IMR-90 (cell line): ENCODE measurements at regions not wholly inside any gene's neighbourhood (a gene's known extent, or its start where the extent isn't known, plus 50 kb on each side); places are given as distances from the start of the nearest gene placed in this dataset.
A peak's percentile ranks its signal among the peaks of the same experiment; 100 is the strongest.

Experiments used
- ATAC-seq: fragments of 200-7000 bp; cut with Tn5 transposase; 2 replicates; pipeline ENCODE4 v1.9.1; 2020; ENCODE audit warnings: low read depth, mild to moderate bottlenecking, moderate library complexity
- BruUV-seq: library from RNA; stranded (reverse); fragments of 400-500 nt; replicated peaks from 2 replicates; lab custom pipeline; 2021; lab: Mats Ljungman, UMichigan
- CTCF ChIA-PET: fragments of 300-600 bp; formaldehyde crosslinking; extraction: SDS; loops from one replicate; lab custom pipeline; 2021; ENCODE audit warnings: antibody characterized with exemption; lab: Yijun Ruan, JAX
- POLR2A ChIA-PET: fragments of 300-600 bp; sonication (Branson Sonifier 250); formaldehyde crosslinking; loops from one replicate; lab custom pipeline; 2022; ENCODE audit warnings: antibody characterized with exemption; ENCODE audit not compliant: unreplicated experiment; lab: Charles Lee
- DNase-seq: peaks from one replicate; pipeline ENCODE4 v3.0.0; 2013
- H2AFZ ChIP-seq: replicated peaks from 2 replicates; pipeline ENCODE3; 2013; ENCODE audit warnings: low read length, mild to moderate bottlenecking; ENCODE audit not compliant: poor library complexity
- H2AK5ac ChIP-seq: 2 replicates; pipeline ENCODE4 v1.6.1; 2013; ENCODE audit warnings: low read depth, low read length, inconsistent platforms
- H2AK9ac ChIP-seq: replicated peaks from 2 replicates; pipeline ENCODE3; 2013; ENCODE audit warnings: mild to moderate bottlenecking, low read depth, low read length, moderate library complexity; ENCODE audit not compliant: poor library complexity
- H2BK120ac ChIP-seq: 2 replicates; pipeline ENCODE4 v1.6.1; 2013; ENCODE audit warnings: low read depth, low read length, inconsistent platforms
- H2BK15ac ChIP-seq: 3 replicates; pipeline ENCODE4 v1.6.1; 2013; ENCODE audit warnings: low read depth, low read length, inconsistent platforms
- H2BK20ac ChIP-seq: 2 replicates; pipeline ENCODE4 v1.6.1; 2013; ENCODE audit warnings: low read depth, mild to moderate bottlenecking, inconsistent platforms, low read length, moderate library complexity
- H2BK5ac ChIP-seq: 2 replicates; pipeline ENCODE4 v1.6.1; 2013; ENCODE audit warnings: mild to moderate bottlenecking, low read depth, low read length, inconsistent platforms; ENCODE audit not compliant: poor library complexity, severe bottlenecking
- H3K14ac ChIP-seq: replicated peaks from 2 replicates; pipeline ENCODE4 v1.6.1; 2013; ENCODE audit warnings: low read depth, low read length, inconsistent platforms
- H3K18ac ChIP-seq: 2 replicates; pipeline ENCODE4 v1.6.1; 2013; ENCODE audit warnings: low read depth, low read length, control low read depth
- H3K23ac ChIP-seq: 2 replicates; pipeline ENCODE4 v1.6.1; 2013; ENCODE audit warnings: low read depth, low read length, inconsistent platforms
- H3K27ac ChIP-seq: 2 replicates; pipeline ENCODE4 v1.5.1; 2013; ENCODE audit warnings: mild to moderate bottlenecking, control low read depth, low read length; ENCODE audit not compliant: insufficient read depth
- H3K27me3 ChIP-seq: 2 replicates; pipeline ENCODE4 v1.6.1; 2013; ENCODE audit warnings: low read length; ENCODE audit not compliant: control insufficient read depth, insufficient read depth
- H3K36me3 ChIP-seq: 2 replicates; pipeline ENCODE4 v1.6.1; 2013; ENCODE audit warnings: low read length, mixed read lengths; ENCODE audit not compliant: control insufficient read depth, insufficient read depth
- H3K4ac ChIP-seq: 2 replicates; pipeline ENCODE4 v1.6.1; 2013; ENCODE audit warnings: low read depth, low read length, inconsistent platforms
- H3K4me1 ChIP-seq: 2 replicates; pipeline ENCODE4 v1.6.1; 2013; ENCODE audit warnings: low read length, mixed read lengths; ENCODE audit not compliant: control insufficient read depth, insufficient read depth
- H3K4me2 ChIP-seq: 2 replicates; pipeline ENCODE4 v1.6.1; 2013; ENCODE audit warnings: low read depth, mild to moderate bottlenecking, control low read depth, low read length, moderate library complexity
- H3K4me3 ChIP-seq: 2 replicates; pipeline ENCODE4 v1.5.1; 2013; ENCODE audit warnings: low read depth, mild to moderate bottlenecking, control low read depth, low read length, moderate library complexity; ENCODE audit not compliant: insufficient read depth
- H3K56ac ChIP-seq: 2 replicates; pipeline ENCODE4 v1.6.1; 2013; ENCODE audit warnings: low read length, inconsistent platforms; ENCODE audit not compliant: insufficient read depth; ENCODE audit errors: extremely low read depth
- H3K79me1 ChIP-seq, 2 experiments: 2 replicates each; pipeline ENCODE4 v1.6.1; 2013; ENCODE audit warnings: low read length in 2 of 2, inconsistent platforms in 1 of 2, low read depth in 1 of 2
- H3K9ac ChIP-seq: 2 replicates; pipeline ENCODE4 v1.6.1; 2013; ENCODE audit warnings: low read depth, low read length, control low read depth
- H3K9me1 ChIP-seq: 2 replicates; pipeline ENCODE4 v1.6.1; 2013; ENCODE audit warnings: low read length, inconsistent platforms; ENCODE audit not compliant: insufficient read depth
- H3K9me3 ChIP-seq: 2 replicates; pipeline ENCODE4 v1.6.1; 2013; ENCODE audit warnings: low read length; ENCODE audit not compliant: control insufficient read depth, insufficient read depth
- H4K20me1 ChIP-seq: 2 replicates; pipeline ENCODE4 v1.6.1; 2013; ENCODE audit warnings: low read length, inconsistent platforms; ENCODE audit not compliant: insufficient read depth
- H4K5ac ChIP-seq: 2 replicates; pipeline ENCODE4 v1.6.1; 2013; ENCODE audit warnings: mild to moderate bottlenecking, low read depth, low read length, control low read depth
- H4K8ac ChIP-seq, 2 experiments: 2 replicates each; pipeline ENCODE4 v1.6.1; 2013; ENCODE audit warnings: low read depth in 2 of 2, low read length in 2 of 2, control low read depth in 1 of 2, inconsistent platforms in 1 of 2
- H4K91ac ChIP-seq: 2 replicates; pipeline ENCODE4 v1.6.1; 2013; ENCODE audit warnings: low read depth, low read length, inconsistent platforms; ENCODE audit not compliant: insufficient read depth
- CEBPB ChIP-seq: IDR thresholded peaks from 2 replicates; pipeline ENCODE4 v1.6.1; 2012; ENCODE audit warnings: low read depth, low read length, improper control_type of control experiment
- CHD1 ChIP-seq: IDR thresholded peaks from 2 replicates; pipeline ENCODE4 v1.6.1; 2012; ENCODE audit warnings: low read depth, low read length, improper control_type of control experiment
- CTCF ChIP-seq: conservative IDR thresholded peaks from 2 replicates; pipeline ENCODE4 v1.5.1; 2012; ENCODE audit warnings: mild to moderate bottlenecking, low read depth, low read length, improper control_type of control experiment
- ELK1 ChIP-seq: fragments of 150-350 bp; IDR thresholded peaks from 2 replicates; pipeline ENCODE4 v1.6.1; 2016; ENCODE audit warnings: low read depth, mild to moderate bottlenecking, low read length, moderate library complexity, borderline replicate concordance
- FOS ChIP-seq: fragments of 150-350 bp; IDR thresholded peaks from 2 replicates; pipeline ENCODE4 v1.6.1; 2016; ENCODE audit warnings: low read depth, low read length
- MAFK ChIP-seq: IDR thresholded peaks from 2 replicates; pipeline ENCODE4 v1.6.1; 2012; ENCODE audit warnings: low read depth, low read length, improper control_type of control experiment
- MAZ ChIP-seq: IDR thresholded peaks from 2 replicates; pipeline ENCODE4 v1.6.1; 2012; ENCODE audit warnings: low read depth, mild to moderate bottlenecking, low read length, improper control_type of control experiment, moderate library complexity, borderline replicate concordance
- MXI1 ChIP-seq: IDR thresholded peaks from 2 replicates; pipeline ENCODE4 v1.6.1; 2012; ENCODE audit warnings: low read depth, mild to moderate bottlenecking, low read length, moderate library complexity, borderline replicate concordance
- NFE2L2 ChIP-seq: fragments of 150-350 bp; IDR thresholded peaks from 2 replicates; pipeline ENCODE4 v1.6.1; 2016; ENCODE audit warnings: low read depth, mild to moderate bottlenecking, low read length
- POLR2A ChIP-seq: IDR thresholded peaks from 2 replicates; pipeline ENCODE4 v1.6.1; 2012; ENCODE audit warnings: mild to moderate bottlenecking, low read depth, low read length
- RAD21 ChIP-seq: IDR thresholded peaks from 2 replicates; pipeline ENCODE4 v1.6.1; 2012; ENCODE audit warnings: low read length, improper control_type of control experiment
- RCOR1 ChIP-seq: IDR thresholded peaks from 2 replicates; pipeline ENCODE4 v1.6.1; 2012; ENCODE audit warnings: mild to moderate bottlenecking, low read length, improper control_type of control experiment; ENCODE audit not compliant: insufficient replicate concordance
- RFX5 ChIP-seq: IDR thresholded peaks from 2 replicates; pipeline ENCODE4 v1.8.0; 2012; ENCODE audit warnings: low read depth, mild to moderate bottlenecking, low read length, moderate library complexity
- USF2 ChIP-seq: fragments of 150-350 bp; IDR thresholded peaks from 2 replicates; pipeline ENCODE4 v1.6.1; 2017; ENCODE audit warnings: mild to moderate bottlenecking, antibody characterized with exemption, low read length, low read depth
- WGBS, 2 experiments: methylation state at CpG; one replicate each; pipeline versions ENCODE4 v1.1.5 to v1.1.7; 2013; ENCODE audit warnings: missing lambda C conversion rate in 2 of 2; ENCODE audit not compliant: insufficient read length in 1 of 2; ENCODE audit errors: extremely low coverage in 2 of 2; 5-methylcytosine and 5-hydroxymethylcytosine counted together
- dilution Hi-C: fragments of 300-500 bp; cut with HindIII; formaldehyde crosslinking; loops from one replicate; pipeline ENCODE4 v1.14.3; 2018; ENCODE audit warnings: low sequenced_read_pairs; ENCODE audit not compliant: unreplicated experiment
- in situ Hi-C: fragments of 300-500 bp; cut with MboI; formaldehyde crosslinking; loops from 3 replicates; pipeline ENCODE4 v1.14.3; 2019; ENCODE audit warnings: low sequenced_read_pairs, inconsistent platforms, mixed read lengths
- intact Hi-C: fragments of 100-400 bp; cut with micrococcal nuclease; formaldehyde crosslinking; loops from 2 replicates; pipeline ENCODE4 v1.10.0; 2022

- no peaks in the 10 kb centered on the region; the same call in 1 of the 2 replicates for H4K20me1 ChIP-seq
- BruUV-seq, result no TSS peak
- H4K5ac ChIP-seq, result no peak overlapping the region; the same call in 1 of the 2 replicates
- no peaks in the 10 kb centered on the region for H3K36me3 ChIP-seq
- H3K79me1 ChIP-seq, result peaks cover 0 to 9% of the 10 kb centered on the region in 2 experiments; a peak in 2 of 4 replicates
- H3K27me3 ChIP-seq, result no peaks in the 10 kb centered on the region
- ATAC-seq (no peak), DNase-seq (no peak)
- 0 out of 2 replicates have a peak overlapping the region, but pooled peaks have one; percentile 49 for H3K56ac ChIP-seq
- no peak overlapping the region for H2BK5ac ChIP-seq
- no peak overlapping the region for H3K9ac ChIP-seq
- peak overlapping the region; percentile 96 for H3K4ac ChIP-seq
- peak overlapping the region; percentile 97 for H2BK120ac ChIP-seq
- ChIA-PET CTCF (interaction anchor here (1.2 kb wide), 1 partner anchor 29 kb away, joined by 5 read pairs; no protein-coding TSS in a partner anchor), POLR2A (no interaction called here)
- peak overlapping the region; percentile 61 for H4K91ac ChIP-seq
- intact Hi-C loops, result no loop called here
- peak overlapping the region; percentile 86 for H3K14ac ChIP-seq
- dilution Hi-C loops, result no loop called here
- no peaks in the 10 kb centered on the region for H3K9me3 ChIP-seq
- peak overlapping the region; percentile 100 for H2AK5ac ChIP-seq
- H3K9me1 ChIP-seq, result peaks cover 41% of the 10 kb centered on the region
- peaks cover 40% of the 10 kb centered on the region for H3K4me1 ChIP-seq
- H2BK15ac ChIP-seq, result peak overlapping the region; percentile 98; the same call in 2 of the 3 replicates
- no peak overlapping the region for H3K27ac ChIP-seq
- peak overlapping the region; percentile 36; the same call in 1 of the 2 replicates for H2BK20ac ChIP-seq
- no peak overlapping the region for H3K4me2 ChIP-seq
- peak overlapping the region; percentile 72 for H2AFZ ChIP-seq
- peak overlapping the region; percentile 17 for H2AK9ac ChIP-seq
- peak overlapping the region; percentile 81; the same call in 1 of the 2 replicates for H3K18ac ChIP-seq
- in situ Hi-C loops, result no loop called here
- WGBS, 2 experiments, result no CpG with 5 or more reads among the region's 22 CpGs
- no peak overlapping the region for H3K23ac ChIP-seq
- H3K4me3 ChIP-seq, result no peak overlapping the region
- H4K8ac ChIP-seq, result peak overlapping the region; percentile 88 to 90; a peak in 3 of 4 replicates
- TF ChIP-seq RFX5 (no peak), USF2 (no peak), FOS (no peak), RAD21 (no peak), MAFK (no peak), RCOR1 (no peak), MAZ (no peak), CEBPB (no peak), POLR2A (no peak), ELK1 (no peak), CTCF (no peak), MXI1 (no peak), CHD1 (no peak), NFE2L2 (no peak)
Measured at GRCh38 chr14:76923431-76924370, 97.5 kb downstream of the LRRC74A start.
